ENCODE measurements at regions not wholly inside any gene's neighbourhood (a gene's known extent, or its start where the extent isn't known, plus 50 kb on each side); places are given as distances from the start of the nearest gene placed in this dataset.

- ATAC-seq (no peak), FAIRE-seq (no peak), DNase-seq (ENCODE audit: low spot score) (no peak)
- Histone ChIP-seq H3K4me2 (ENCODE audit: low read depth, low read length) (no peak overlapping the region), H4K20me1 (ENCODE audit: insufficient read depth, low read length) (no peaks in the 10 kb centered on the region), H3K4me1 (ENCODE audit: insufficient read depth, low read length) (no peaks in the 10 kb centered on the region), H3K79me2 (ENCODE audit: insufficient read depth, low read length) (no peaks in the 10 kb centered on the region), H3K9ac (ENCODE audit: insufficient read depth, low read depth, low read length) (no peak overlapping the region), H3K9me3 (ENCODE audit: low read length) (no peaks in the 10 kb centered on the region), H3K4me3 (replicated peaks in 1 of 3; ENCODE audit: insufficient read depth in 1 of 3, low read depth in 2 of 3, low read length in 3 of 3) (no peak overlapping the region), H2AFZ (ENCODE audit: low read length) (no peak overlapping the region), H3K27ac (ENCODE audit: extremely low read length, insufficient read depth, low read length) (no peak overlapping the region), H3K36me3 (replicated peaks in 1 of 2; ENCODE audit: control insufficient read depth in 1 of 2, insufficient read depth in 2 of 2, low read length in 2 of 2) (no peaks in the 10 kb centered on the region), H3K27me3 (ENCODE audit: control insufficient read depth in 1 of 2, insufficient read depth in 2 of 2, low read length in 2 of 2) (no peaks in the 10 kb centered on the region)
- intact Hi-C loops (cut with micrococcal nuclease; ENCODE audit: unreplicated experiment) (no loop called here), in situ Hi-C loops (cut with HindIII; ENCODE audit: extremely low pct_ligation_motif_present, low pct_unique_long_range_greater_than_20kb) (no loop called here)
- 96% methylated on average over 2 of the region's 2 CpGs for WGBS (ENCODE audit: low lambda C conversion rate)
- BruUV-seq (replicated peaks) = no TSS peak
- CTCF ChIA-PET (ENCODE audit: low intra/inter-chr PET ratio, low total read pairs) = no interaction called here
- TF ChIP-seq AKAP8 (CRISPR knock-in tag; IDR thresholded peaks at IDR 0.05) = no peak
- TF ChIP-seq MTF2 (CRISPR knock-in tag; IDR thresholded peaks at IDR 0.05; ENCODE audit: borderline replicate concordance) = no peak
- no peak for TF ChIP-seq ZNF816 (CRISPR knock-in tag; IDR thresholded peaks at IDR 0.05; ENCODE audit: borderline replicate concordance)
- no peak for TF ChIP-seq ZKSCAN8 (CRISPR knock-in tag; IDR thresholded peaks at IDR 0.05; ENCODE audit: borderline replicate concordance)
- no peak for TF ChIP-seq ZNF629 (CRISPR knock-in tag; conservative IDR thresholded peaks at IDR 0.05)
- TF ChIP-seq SNAPC4 (CRISPR knock-in tag; IDR thresholded peaks at IDR 0.05) = no peak
- TF ChIP-seq TBP (CRISPR knock-in tag; IDR thresholded peaks at IDR 0.05) = no peak
- TF ChIP-seq, protein P1, sequence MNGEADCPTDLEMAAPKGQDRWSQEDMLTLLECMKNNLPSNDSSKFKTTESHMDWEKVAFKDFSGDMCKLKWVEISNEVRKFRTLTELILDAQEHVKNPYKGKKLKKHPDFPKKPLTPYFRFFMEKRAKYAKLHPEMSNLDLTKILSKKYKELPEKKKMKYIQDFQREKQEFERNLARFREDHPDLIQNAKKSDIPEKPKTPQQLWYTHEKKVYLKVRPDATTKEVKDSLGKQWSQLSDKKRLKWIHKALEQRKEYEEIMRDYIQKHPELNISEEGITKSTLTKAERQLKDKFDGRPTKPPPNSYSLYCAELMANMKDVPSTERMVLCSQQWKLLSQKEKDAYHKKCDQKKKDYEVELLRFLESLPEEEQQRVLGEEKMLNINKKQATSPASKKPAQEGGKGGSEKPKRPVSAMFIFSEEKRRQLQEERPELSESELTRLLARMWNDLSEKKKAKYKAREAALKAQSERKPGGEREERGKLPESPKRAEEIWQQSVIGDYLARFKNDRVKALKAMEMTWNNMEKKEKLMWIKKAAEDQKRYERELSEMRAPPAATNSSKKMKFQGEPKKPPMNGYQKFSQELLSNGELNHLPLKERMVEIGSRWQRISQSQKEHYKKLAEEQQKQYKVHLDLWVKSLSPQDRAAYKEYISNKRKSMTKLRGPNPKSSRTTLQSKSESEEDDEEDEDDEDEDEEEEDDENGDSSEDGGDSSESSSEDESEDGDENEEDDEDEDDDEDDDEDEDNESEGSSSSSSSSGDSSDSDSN (CRISPR knock-in tag; IDR thresholded peaks at IDR 0.05) = no peak
- TF ChIP-seq RXRB (CRISPR knock-in tag; IDR thresholded peaks at IDR 0.05; ENCODE audit: borderline replicate concordance) = no peak
- TF ChIP-seq MIER3 (CRISPR knock-in tag; IDR thresholded peaks at IDR 0.05; ENCODE audit: borderline replicate concordance) = no peak
- no peak for TF ChIP-seq SAP130 (CRISPR knock-in tag; IDR thresholded peaks at IDR 0.05; ENCODE audit: low read depth)
- TF ChIP-seq ARNTL (CRISPR knock-in tag; IDR thresholded peaks at IDR 0.05) = no peak
- no peak for TF ChIP-seq ZNF12 (CRISPR knock-in tag; IDR thresholded peaks at IDR 0.05)
- TF ChIP-seq KLF11 (CRISPR knock-in tag; IDR thresholded peaks at IDR 0.05) = no peak
- no peak for TF ChIP-seq FOXJ3 (CRISPR knock-in tag; IDR thresholded peaks at IDR 0.05; ENCODE audit: borderline replicate concordance)
- no peak for TF ChIP-seq ATF7-NPFF (CRISPR knock-in tag; IDR thresholded peaks at IDR 0.05; ENCODE audit: low read depth)
- no peak for TF ChIP-seq ZNF615 (CRISPR knock-in tag; IDR thresholded peaks at IDR 0.05; ENCODE audit: borderline replicate concordance)
- TF ChIP-seq MAF1 (CRISPR knock-in tag; IDR thresholded peaks at IDR 0.05; ENCODE audit: borderline replicate concordance) = no peak
- POLR2A ChIA-PET = no interaction called here
Measured at GRCh38 chrX:131724292-131724691, 180.4 kb downstream of the OR13H1 start.

Data from HepG2 (cell line).